ENCODE measurements at regions not wholly inside any gene's neighbourhood (a gene's known extent, or its start where the extent isn't known, plus 50 kb on each side); places are given as distances from the start of the nearest gene placed in this dataset.

- TF ChIP-seq ZNF114 (CRISPR knock-in tag; IDR thresholded peaks at IDR 0.05) (no peak), CREB1 (CRISPR knock-in tag; IDR thresholded peaks at IDR 0.05; ENCODE audit: low read depth) (no peak), EZH2phosphoT487 (IDR thresholded peaks at IDR 0.05; ENCODE audit: unreplicated experiment) (no peak), NANOG (IDR thresholded peaks at IDR 0.05; ENCODE audit: borderline replicate concordance) (no peak), ZNF331 (CRISPR knock-in tag; IDR thresholded peaks at IDR 0.05; ENCODE audit: low read depth) (no peak), POLR2AphosphoS5 (IDR thresholded peaks at IDR 0.05; ENCODE audit: low read depth) (no peak)
These were observed 1184.1 kb downstream of the TYW1 start (continued) for GRCh38 chr7:68180761-68181160.

DNA sequence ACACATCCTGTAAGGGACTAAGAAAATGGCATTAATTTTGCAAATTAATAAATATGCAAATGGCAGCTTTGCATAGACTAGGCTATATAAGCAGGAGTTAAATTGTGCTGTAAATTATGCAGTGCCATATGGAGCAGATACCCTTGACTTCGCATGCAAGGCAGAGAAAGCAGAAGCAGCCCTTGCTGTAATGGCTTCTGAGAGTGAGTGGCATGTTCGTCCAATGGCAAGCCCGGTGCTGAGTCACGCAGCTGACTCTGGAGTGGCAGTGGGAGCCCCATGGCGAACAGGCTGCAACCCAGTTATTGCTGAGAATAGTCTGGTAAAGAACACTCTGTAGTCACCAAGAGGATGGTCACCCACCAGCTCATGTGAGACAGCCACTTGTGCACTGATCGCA lies 1186.5 kb downstream of the TYW1 start:
- H3K27ac ChIP-seq (ENCODE audit: low read depth), result no peak overlapping the region
- peaks cover 8% of the 10 kb centered on the region for H3K27me3 Mint-ChIP-seq (ENCODE audit: insufficient read depth, low read depth, poor library complexity)
- no peak overlapping the region for H3K27ac Mint-ChIP-seq
- H3F3A ChIP-seq (replicated peaks; ENCODE audit: low read depth), result no peaks in the 10 kb centered on the region
- H3K4me2 ChIP-seq, result no peak overlapping the region
- DNase-seq (ENCODE audit: low spot score), result no peak
- H2AFZ ChIP-seq, result no peak overlapping the region
- H3K4me3 ChIP-seq, result no peak overlapping the region
- no peaks in the 10 kb centered on the region for H3K4me1 Mint-ChIP-seq
- no peaks in the 10 kb centered on the region for H3K27me3 ChIP-seq (ENCODE audit: insufficient read depth)
- H3K4me3 Mint-ChIP-seq, result no peak overlapping the region
- peaks cover 44% of the 10 kb centered on the region for H3K36me3 Mint-ChIP-seq (ENCODE audit: low read depth)
- TF ChIP-seq, protein P1, sequence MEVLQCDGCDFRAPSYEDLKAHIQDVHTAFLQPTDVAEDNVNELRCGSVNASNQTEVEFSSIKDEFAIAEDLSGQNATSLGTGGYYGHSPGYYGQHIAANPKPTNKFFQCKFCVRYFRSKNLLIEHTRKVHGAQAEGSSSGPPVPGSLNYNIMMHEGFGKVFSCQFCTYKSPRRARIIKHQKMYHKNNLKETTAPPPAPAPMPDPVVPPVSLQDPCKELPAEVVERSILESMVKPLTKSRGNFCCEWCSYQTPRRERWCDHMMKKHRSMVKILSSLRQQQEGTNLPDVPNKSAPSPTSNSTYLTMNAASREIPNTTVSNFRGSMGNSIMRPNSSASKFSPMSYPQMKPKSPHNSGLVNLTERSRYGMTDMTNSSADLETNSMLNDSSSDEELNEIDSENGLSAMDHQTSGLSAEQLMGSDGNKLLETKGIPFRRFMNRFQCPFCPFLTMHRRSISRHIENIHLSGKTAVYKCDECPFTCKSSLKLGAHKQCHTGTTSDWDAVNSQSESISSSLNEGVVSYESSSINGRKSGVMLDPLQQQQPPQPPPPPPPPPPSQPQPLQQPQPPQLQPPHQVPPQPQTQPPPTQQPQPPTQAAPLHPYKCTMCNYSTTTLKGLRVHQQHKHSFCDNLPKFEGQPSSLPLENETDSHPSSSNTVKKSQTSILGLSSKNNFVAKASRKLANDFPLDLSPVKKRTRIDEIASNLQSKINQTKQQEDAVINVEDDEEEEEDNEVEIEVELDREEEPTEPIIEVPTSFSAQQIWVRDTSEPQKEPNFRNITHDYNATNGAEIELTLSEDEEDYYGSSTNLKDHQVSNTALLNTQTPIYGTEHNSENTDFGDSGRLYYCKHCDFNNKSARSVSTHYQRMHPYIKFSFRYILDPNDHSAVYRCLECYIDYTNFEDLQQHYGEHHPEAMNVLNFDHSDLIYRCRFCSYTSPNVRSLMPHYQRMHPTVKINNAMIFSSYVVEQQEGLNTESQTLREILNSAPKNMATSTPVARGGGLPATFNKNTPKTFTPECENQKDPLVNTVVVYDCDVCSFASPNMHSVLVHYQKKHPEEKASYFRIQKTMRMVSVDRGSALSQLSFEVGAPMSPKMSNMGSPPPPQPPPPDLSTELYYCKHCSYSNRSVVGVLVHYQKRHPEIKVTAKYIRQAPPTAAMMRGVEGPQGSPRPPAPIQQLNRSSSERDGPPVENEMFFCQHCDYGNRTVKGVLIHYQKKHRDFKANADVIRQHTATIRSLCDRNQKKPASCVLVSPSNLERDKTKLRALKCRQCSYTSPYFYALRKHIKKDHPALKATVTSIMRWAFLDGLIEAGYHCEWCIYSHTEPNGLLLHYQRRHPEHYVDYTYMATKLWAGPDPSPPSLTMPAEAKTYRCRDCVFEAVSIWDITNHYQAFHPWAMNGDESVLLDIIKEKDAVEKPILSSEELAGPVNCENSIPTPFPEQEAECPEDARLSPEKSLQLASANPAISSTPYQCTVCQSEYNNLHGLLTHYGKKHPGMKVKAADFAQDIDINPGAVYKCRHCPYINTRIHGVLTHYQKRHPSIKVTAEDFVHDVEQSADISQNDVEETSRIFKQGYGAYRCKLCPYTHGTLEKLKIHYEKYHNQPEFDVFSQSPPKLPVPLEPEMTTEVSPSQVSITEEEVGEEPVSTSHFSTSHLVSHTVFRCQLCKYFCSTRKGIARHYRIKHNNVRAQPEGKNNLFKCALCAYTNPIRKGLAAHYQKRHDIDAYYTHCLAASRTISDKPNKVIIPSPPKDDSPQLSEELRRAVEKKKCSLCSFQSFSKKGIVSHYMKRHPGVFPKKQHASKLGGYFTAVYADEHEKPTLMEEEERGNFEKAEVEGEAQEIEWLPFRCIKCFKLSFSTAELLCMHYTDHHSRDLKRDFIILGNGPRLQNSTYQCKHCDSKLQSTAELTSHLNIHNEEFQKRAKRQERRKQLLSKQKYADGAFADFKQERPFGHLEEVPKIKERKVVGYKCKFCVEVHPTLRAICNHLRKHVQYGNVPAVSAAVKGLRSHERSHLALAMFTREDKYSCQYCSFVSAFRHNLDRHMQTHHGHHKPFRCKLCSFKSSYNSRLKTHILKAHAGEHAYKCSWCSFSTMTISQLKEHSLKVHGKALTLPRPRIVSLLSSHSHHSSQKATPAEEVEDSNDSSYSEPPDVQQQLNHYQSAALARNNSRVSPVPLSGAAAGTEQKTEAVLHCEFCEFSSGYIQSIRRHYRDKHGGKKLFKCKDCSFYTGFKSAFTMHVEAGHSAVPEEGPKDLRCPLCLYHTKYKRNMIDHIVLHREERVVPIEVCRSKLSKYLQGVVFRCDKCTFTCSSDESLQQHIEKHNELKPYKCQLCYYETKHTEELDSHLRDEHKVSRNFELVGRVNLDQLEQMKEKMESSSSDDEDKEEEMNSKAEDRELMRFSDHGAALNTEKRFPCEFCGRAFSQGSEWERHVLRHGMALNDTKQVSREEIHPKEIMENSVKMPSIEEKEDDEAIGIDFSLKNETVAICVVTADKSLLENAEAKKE (CRISPR knock-in tag; IDR thresholded peaks at IDR 0.05), result no peak
- no peak for TF ChIP-seq ZNF331 (CRISPR knock-in tag; IDR thresholded peaks at IDR 0.05; ENCODE audit: low read depth)
- ATAC-seq, result no peak
- no peaks in the 10 kb centered on the region for H3K36me3 ChIP-seq (ENCODE audit: insufficient read depth)
- peaks cover 95% of the 10 kb centered on the region for H3K9me3 Mint-ChIP-seq
- H3K9me2 ChIP-seq (ENCODE audit: insufficient read depth), result no peaks in the 10 kb centered on the region
- no peaks in the 10 kb centered on the region for H4K20me1 ChIP-seq (replicated peaks; ENCODE audit: insufficient read depth)
- no peaks in the 10 kb centered on the region for H3K79me2 ChIP-seq (replicated peaks; ENCODE audit: insufficient read depth)
- H3K4me1 ChIP-seq (ENCODE audit: insufficient read depth), result no peaks in the 10 kb centered on the region
